IgD-negative memory B cell (primary cell): ENCODE measurements at regions not wholly inside any gene's neighbourhood (a gene's known extent, or its start where the extent isn't known, plus 50 kb on each side); places are given as distances from the start of the nearest gene placed in this dataset.
"Not testable (repeated sequence)": the region's sequence is repeated elsewhere in the genome, so short reads cannot be mapped to it uniquely, and the experiment has no call there.

ENCODE experiments used
- H3K27ac Mint-ChIP-seq, 3 donors: one replicate each; pipeline ENCODE4 v1.8.0; 2020 to 2022; ENCODE audit warnings: mild to moderate bottlenecking in 3 of 3, mixed read lengths in 3 of 3, moderate library complexity in 1 of 3
- H3K27me3 Mint-ChIP-seq: one replicate; pipeline ENCODE4 v1.8.0; 2021; ENCODE audit warnings: mixed read lengths
- H3K36me3 Mint-ChIP-seq: one replicate; pipeline ENCODE4 v1.8.0; 2020; ENCODE audit warnings: mild to moderate bottlenecking, mixed read lengths
- H3K4me1 Mint-ChIP-seq, 3 donors: one replicate each; pipeline ENCODE4 v1.8.0; 2020 to 2022; ENCODE audit warnings: mixed read lengths in 3 of 3, mild to moderate bottlenecking in 1 of 3
- H3K4me3 Mint-ChIP-seq, 4 donors: one replicate each; pipeline ENCODE4 v1.8.0; 2020 to 2022; ENCODE audit warnings: mild to moderate bottlenecking in 4 of 4, mixed read lengths in 4 of 4, moderate library complexity in 3 of 4
- H3K9me3 Mint-ChIP-seq, 3 donors: one replicate each; pipeline ENCODE4 v1.8.0; 2020 to 2021; ENCODE audit warnings: mixed read lengths in 3 of 3, mild to moderate bottlenecking in 1 of 3

DNA sequence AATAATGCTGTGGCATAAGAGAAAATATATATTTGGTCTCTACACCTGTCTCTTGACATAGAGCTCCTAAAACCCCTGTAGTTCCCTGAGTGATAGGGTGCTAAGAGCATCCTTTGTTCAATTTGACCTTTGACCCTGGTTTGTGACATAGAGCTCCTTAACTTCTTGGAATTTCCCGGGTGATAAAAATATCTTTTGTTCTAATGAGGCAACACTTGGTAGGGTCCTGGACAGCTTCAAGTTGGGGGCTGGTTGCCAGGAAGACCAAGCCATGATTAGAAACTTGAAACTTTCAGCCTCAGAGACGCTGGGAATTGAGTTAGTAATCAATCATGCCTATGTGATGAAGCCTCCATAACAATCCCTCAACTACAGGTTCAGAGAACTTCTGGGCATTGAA lies 105.4 kb downstream of the CASP12 start:
- Mint-ChIP-seq H3K27ac (no peak overlapping the region), H3K4me1 (peaks cover 2 to 8% (median 4%) of the 10 kb centered on the region in 3 donors), H3K4me3 (no peak overlapping the region), H3K9me3 (peaks cover 4 to 6% (median 5%) of the 10 kb centered on the region in 3 donors), H3K36me3 (no peaks in the 10 kb centered on the region), H3K27me3 (no peaks in the 10 kb centered on the region)

DNA sequence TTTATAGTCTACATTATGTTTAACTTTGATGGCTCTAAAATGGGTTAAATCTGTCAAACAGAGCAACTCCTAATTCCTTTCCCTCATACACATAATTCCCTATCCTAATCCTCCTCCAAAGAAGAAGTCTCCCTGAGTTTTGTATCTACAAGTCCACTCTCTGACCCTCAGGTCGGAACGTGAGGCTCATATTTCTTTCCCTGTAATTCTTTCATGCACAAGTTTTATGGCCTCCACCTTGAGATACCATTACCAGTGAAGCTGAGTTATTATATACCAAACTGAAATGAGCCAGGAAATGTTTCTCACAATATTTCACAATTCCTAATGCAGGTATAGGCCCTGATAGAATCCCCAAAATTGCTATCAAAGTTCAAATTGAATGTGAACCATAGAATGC lies 106.4 kb downstream of the CASP12 start:
- Mint-ChIP-seq H3K36me3 (no peaks in the 10 kb centered on the region), H3K27ac (no peak overlapping the region), H3K9me3 (peaks cover 0 to 5% (median 0%) of the 10 kb centered on the region in 3 donors), H3K4me1 (peaks cover 0 to 4% (median 0%) of the 10 kb centered on the region in 3 donors), H3K4me3 (no peak overlapping the region), H3K27me3 (no peaks in the 10 kb centered on the region)

DNA sequence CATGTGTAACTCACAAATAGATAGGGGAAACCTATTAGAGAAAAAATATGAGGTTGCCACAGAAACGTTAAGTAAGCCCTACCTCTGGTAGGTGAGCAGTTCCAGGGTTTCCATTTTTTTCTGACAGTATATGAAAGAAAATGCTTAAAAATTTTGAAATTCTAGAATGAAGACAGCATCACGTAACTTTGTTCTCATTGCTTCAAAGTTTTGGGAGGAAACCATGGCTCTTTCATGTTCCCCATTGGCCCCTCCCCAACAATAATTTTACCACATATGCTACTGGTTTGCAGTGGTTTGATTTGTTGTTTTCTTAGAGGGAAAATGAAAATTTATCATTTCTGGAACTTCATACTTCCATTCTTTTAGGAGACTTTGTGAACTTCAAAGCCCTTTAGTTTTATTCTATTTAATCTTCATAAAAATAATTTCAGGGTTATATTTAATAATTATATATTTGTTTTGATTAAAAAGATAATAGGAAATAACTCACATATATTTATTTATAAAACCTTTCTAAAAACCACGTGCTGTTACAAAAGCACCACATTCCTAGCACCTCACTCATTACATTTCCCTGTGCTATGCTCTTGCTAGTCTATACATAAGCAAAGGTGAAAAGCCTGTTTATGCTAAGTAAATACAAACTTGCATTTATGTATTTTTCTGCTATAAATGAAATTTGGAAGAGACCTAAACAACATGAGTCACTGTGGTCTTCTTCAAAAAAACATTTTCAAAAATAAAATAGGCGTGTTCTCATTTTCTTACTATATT lies 113.4 kb downstream of the CASP12 start:
- H3K4me1 Mint-ChIP-seq, result no peaks in the 10 kb centered on the region
- H3K27ac Mint-ChIP-seq, result no peak overlapping the region
- no peaks in the 10 kb centered on the region for H3K27me3 Mint-ChIP-seq
- H3K9me3 Mint-ChIP-seq, result no peaks in the 10 kb centered on the region
- H3K36me3 Mint-ChIP-seq, result no peaks in the 10 kb centered on the region
- no peak overlapping the region for H3K4me3 Mint-ChIP-seq

- no peaks in the 10 kb centered on the region for H3K36me3 Mint-ChIP-seq
- no peaks in the 10 kb centered on the region for H3K4me1 Mint-ChIP-seq
- H3K4me3 Mint-ChIP-seq, result no peak overlapping the region
- H3K9me3 Mint-ChIP-seq, result no peaks in the 10 kb centered on the region
- no peaks in the 10 kb centered on the region for H3K27me3 Mint-ChIP-seq
- H3K27ac Mint-ChIP-seq, result no peak overlapping the region
Measured at GRCh38 chr11:104783241-104783640, 115.0 kb downstream of the CASP12 start.

GRCh38 chr11:104782377-104782754 lies 115.9 kb downstream of the CASP12 start:
- Mint-ChIP-seq H3K27ac (no peak overlapping the region), H3K9me3 (no peaks in the 10 kb centered on the region), H3K36me3 (no peaks in the 10 kb centered on the region), H3K4me1 (no peaks in the 10 kb centered on the region), H3K4me3 (no peak overlapping the region), H3K27me3 (no peaks in the 10 kb centered on the region)

DNA sequence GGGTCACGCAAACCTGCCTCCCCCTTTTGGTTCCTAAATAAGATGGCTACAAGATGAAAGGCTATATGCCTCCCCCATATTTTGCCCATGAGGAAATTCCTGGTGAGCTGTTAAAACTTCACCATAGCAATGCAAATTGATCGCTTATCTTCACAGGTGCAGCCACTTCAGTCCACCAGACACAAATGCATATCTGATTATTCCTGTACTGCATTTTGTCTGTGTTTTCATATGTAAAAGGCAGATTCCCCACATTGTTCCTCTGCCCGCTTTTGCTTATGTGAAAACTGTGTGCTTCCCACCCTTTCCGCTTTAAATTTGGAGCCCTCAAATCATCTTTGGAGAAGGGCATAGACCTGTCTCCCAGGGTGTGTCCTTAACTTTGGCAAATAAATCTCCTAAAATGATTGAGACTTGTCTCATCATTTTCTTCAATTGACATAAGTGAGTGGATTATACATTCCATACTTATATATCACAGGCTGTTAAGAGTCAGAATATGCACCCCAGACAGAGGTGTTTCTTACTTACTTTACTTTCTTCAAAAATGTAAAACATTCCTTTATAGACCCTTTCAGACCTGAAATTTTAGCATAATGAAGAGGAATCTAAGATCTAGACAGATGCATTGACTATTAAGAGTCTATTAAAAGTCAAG lies 116.4 kb downstream of the CASP12 start:
- Mint-ChIP-seq H3K27ac (no peak overlapping the region), H3K9me3 (no peaks in the 10 kb centered on the region), H3K36me3 (no peaks in the 10 kb centered on the region), H3K4me1 (no peaks in the 10 kb centered on the region), H3K4me3 (no peak overlapping the region), H3K27me3 (no peaks in the 10 kb centered on the region)

GRCh38 chr11:104781037-104781436 lies 117.2 kb downstream of the CASP12 start:
- H3K27me3 Mint-ChIP-seq, result no peaks in the 10 kb centered on the region
- no peaks in the 10 kb centered on the region for H3K4me1 Mint-ChIP-seq
- no peak overlapping the region for H3K27ac Mint-ChIP-seq
- H3K36me3 Mint-ChIP-seq, result no peaks in the 10 kb centered on the region
- no peak overlapping the region for H3K4me3 Mint-ChIP-seq
- no peaks in the 10 kb centered on the region for H3K9me3 Mint-ChIP-seq

DNA sequence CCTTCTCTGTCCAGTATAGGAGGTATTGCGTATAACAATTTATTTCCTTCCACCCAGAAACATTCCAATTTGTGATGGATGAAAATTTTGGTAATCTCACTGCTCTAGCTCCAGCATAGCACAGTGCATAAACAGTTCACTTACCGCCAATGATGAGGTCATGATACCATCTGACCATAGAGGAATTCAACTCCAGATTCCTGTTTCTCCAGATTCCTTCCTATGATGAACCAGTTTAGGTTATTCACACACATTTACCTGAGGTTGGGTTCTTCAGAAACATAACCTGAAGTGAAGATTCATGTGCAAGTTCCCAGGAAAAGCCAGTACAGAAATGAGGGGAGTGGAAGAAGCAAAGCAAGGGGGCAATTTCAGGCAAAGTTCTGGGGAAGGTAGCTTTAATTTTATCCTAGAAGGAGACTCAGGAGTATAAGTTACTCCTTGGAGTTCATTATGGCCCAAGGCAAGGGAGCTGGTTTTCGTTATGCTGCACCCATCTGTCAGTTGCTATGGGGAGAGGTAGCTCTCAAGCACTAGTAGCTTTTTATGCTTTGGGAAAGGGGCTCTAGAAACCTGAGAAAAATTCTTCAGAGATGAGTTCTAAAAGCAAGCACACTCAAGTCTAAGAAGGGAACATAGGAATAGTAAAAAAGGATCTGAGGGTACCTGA lies 121.6 kb downstream of the CASP12 start:
- no peaks in the 10 kb centered on the region for H3K9me3 Mint-ChIP-seq
- H3K4me3 Mint-ChIP-seq, result no peak overlapping the region
- H3K27ac Mint-ChIP-seq, result no peak overlapping the region
- H3K4me1 Mint-ChIP-seq, result no peaks in the 10 kb centered on the region
- no peaks in the 10 kb centered on the region for H3K27me3 Mint-ChIP-seq
- H3K36me3 Mint-ChIP-seq, result no peaks in the 10 kb centered on the region

GRCh38 chr11:104774578-104774977 lies 123.7 kb downstream of the CASP12 start:
- no peak overlapping the region for H3K27ac Mint-ChIP-seq
- H3K4me3 Mint-ChIP-seq, result peak overlapping the region in 1 of 4 donors; percentile 2
- H3K36me3 Mint-ChIP-seq, result no peaks in the 10 kb centered on the region
- H3K4me1 Mint-ChIP-seq, result no peaks in the 10 kb centered on the region
- no peaks in the 10 kb centered on the region for H3K9me3 Mint-ChIP-seq
- H3K27me3 Mint-ChIP-seq, result no peaks in the 10 kb centered on the region

- Mint-ChIP-seq H3K27ac (no peak overlapping the region), H3K27me3 (no peaks in the 10 kb centered on the region), H3K9me3 (peaks cover 0 to 2% (median 0%) of the 10 kb centered on the region in 3 donors), H3K4me1 (no peaks in the 10 kb centered on the region), H3K36me3 (no peaks in the 10 kb centered on the region), H3K4me3 (no peak overlapping the region)
Measured at GRCh38 chr11:104772806-104773241, 125.4 kb downstream of the CASP12 start.

DNA sequence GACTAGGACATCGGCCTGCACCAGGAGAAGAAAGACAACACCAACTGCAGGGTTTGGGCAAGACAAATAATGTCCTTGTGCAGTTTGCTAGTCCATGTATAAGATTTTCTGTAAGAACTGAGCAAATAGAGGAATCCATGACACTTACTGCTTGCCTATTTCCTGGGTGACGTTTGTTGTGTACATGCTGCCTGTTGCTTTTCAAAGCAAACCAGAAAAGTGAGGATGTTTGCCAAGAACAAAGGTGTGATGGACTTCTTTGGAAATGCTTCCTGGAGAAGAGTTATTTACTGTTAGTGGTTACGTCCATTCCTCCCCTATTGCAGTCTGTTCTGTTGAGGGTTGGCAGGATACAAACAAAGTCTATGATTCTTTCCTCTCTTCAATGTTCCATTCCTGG lies 126.5 kb downstream of the CASP12 start:
- Mint-ChIP-seq H3K27ac (no peak overlapping the region), H3K36me3 (no peaks in the 10 kb centered on the region), H3K4me1 (no peaks in the 10 kb centered on the region)

DNA sequence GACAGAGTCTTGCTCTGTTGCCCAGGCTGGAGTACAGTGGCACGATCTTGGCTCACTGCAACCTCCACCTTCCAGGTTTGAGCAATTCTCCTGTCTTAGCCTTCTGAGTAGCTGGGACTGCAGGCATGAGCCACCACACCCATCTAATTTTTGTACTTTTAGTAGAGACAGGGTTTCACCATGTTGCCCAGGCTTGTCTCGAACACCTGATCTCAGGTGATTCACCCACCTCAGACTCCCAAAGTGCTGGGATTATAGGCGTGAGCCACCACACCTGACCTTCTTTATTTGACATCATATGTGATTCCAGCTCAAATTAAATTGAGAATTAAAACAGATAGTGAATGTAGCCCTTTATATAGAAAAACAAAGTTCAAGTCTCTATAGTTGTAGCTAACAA lies 127.2 kb downstream of the CASP12 start:
- H3K27ac Mint-ChIP-seq, H3K27me3 Mint-ChIP-seq, H3K4me1 Mint-ChIP-seq, H3K36me3 Mint-ChIP-seq, H3K9me3 Mint-ChIP-seq: not testable (repeated sequence)
- H3K4me3 Mint-ChIP-seq, result peak overlapping the region in 1 of 4 donors; percentile 31

More for the DNA sequence above, 126.5 kb downstream of the CASP12 start:
- Mint-ChIP-seq H3K9me3 (peaks cover 0 to 2% (median 0%) of the 10 kb centered on the region in 3 donors), H3K27me3 (no peaks in the 10 kb centered on the region), H3K4me3 (no peak overlapping the region)

- no peaks in the 10 kb centered on the region for H3K36me3 Mint-ChIP-seq
- H3K4me3 Mint-ChIP-seq, result no peak overlapping the region
Measured at GRCh38 chr11:104765401-104766095, 132.7 kb downstream of the CASP12 start.

DNA sequence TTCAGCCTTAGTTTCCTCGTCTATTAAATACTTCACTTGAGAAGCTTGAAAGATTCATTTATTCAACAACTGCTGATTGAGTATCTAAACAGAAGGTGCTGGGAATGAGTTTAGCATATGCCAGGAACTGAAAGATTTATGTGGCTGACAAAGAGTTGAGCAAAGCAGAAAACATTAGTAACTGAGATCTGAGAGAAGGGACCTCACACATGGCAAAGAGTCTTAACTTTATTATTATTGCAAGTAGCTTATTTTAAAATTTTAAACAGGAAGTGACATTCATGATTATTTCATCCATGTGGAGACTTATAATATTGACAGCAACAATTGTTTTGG lies 133.6 kb downstream of the CASP12 start:
- Mint-ChIP-seq H3K9me3 (peaks cover 6 to 7% (median 7%) of the 10 kb centered on the region in 3 donors), H3K27ac (peak overlapping the region in 1 of 3 donors; percentile 42)

More at GRCh38 chr11:104765401-104766095, 132.7 kb downstream of the CASP12 start:
- Mint-ChIP-seq H3K4me1 (peaks cover 0 to 11% (median 10%) of the 10 kb centered on the region in 3 donors), H3K27me3 (no peaks in the 10 kb centered on the region), H3K27ac (no peak overlapping the region), H3K9me3 (peaks cover 0 to 2% (median 0%) of the 10 kb centered on the region in 3 donors)

More for the DNA sequence above, 133.6 kb downstream of the CASP12 start:
- H3K36me3 Mint-ChIP-seq, result no peaks in the 10 kb centered on the region
- H3K4me1 Mint-ChIP-seq, result peaks cover 0 to 11% (median 10%) of the 10 kb centered on the region in 3 donors
- peak overlapping the region in 1 of 4 donors; percentile 13 for H3K4me3 Mint-ChIP-seq
- no peaks in the 10 kb centered on the region for H3K27me3 Mint-ChIP-seq
